Osteoblast (primary cell): ENCODE measurements at regions not wholly inside any gene's neighbourhood (a gene's known extent, or its start where the extent isn't known, plus 50 kb on each side); places are given as distances from the start of the nearest gene placed in this dataset.

Source experiments
- DNase-seq: peaks from one replicate; pipeline ENCODE4 v3.0.0; 2011; ENCODE audit warnings: low spot score, mixed read lengths; ENCODE audit not compliant: insufficient read length; ENCODE audit errors: missing footprints
- H2AFZ ChIP-seq: 2 replicates; pipeline ENCODE4 v1.6.0; 2011; ENCODE audit warnings: mild to moderate bottlenecking, low read length
- H3K27ac ChIP-seq: 2 replicates; pipeline ENCODE4 v1.5.1; 2011; ENCODE audit warnings: mild to moderate bottlenecking, low read depth, low read length, moderate library complexity
- H3K27me3 ChIP-seq: 2 replicates; pipeline ENCODE4 v1.6.0; 2012; ENCODE audit warnings: mild to moderate bottlenecking, control low read depth, inconsistent platforms, low read length, moderate library complexity; ENCODE audit not compliant: insufficient read depth
- H3K36me3 ChIP-seq: 2 replicates; pipeline ENCODE4 v1.5.1; 2011; ENCODE audit warnings: mild to moderate bottlenecking, low read length, control low read depth, moderate library complexity; ENCODE audit not compliant: insufficient read depth
- H3K4me1 ChIP-seq: 2 replicates; pipeline ENCODE4 v1.5.1; 2011; ENCODE audit warnings: mild to moderate bottlenecking, low read length, control low read depth, moderate library complexity; ENCODE audit not compliant: insufficient read depth
- H3K4me2 ChIP-seq: 2 replicates; pipeline ENCODE4 v1.6.0; 2011; ENCODE audit warnings: mild to moderate bottlenecking, low read length; ENCODE audit not compliant: insufficient read depth
- H3K4me3 ChIP-seq: fragments of 200-600 bp; sonication (generic); 3 replicates; pipeline ENCODE4 v1.5.1; 2012; ENCODE audit warnings: mild to moderate bottlenecking, low read length, inconsistent platforms; ENCODE audit not compliant: insufficient read depth
- H3K79me2 ChIP-seq: 2 replicates; pipeline ENCODE4 v1.6.0; 2012; ENCODE audit warnings: mild to moderate bottlenecking, low read length, control low read depth, inconsistent platforms; ENCODE audit not compliant: insufficient read depth
- H3K9me3 ChIP-seq: 2 replicates; pipeline ENCODE4 v1.5.1; 2011; ENCODE audit warnings: low read depth, low read length, control low read depth
- H4K20me1 ChIP-seq: 2 replicates; pipeline ENCODE4 v1.6.0; 2012; ENCODE audit warnings: mild to moderate bottlenecking, low read length, control low read depth; ENCODE audit not compliant: insufficient read depth
- TF ChIP-seq, protein P1 (sequence below): IDR thresholded peaks from 2 replicates; pipeline ENCODE4 v1.5.1; 2011; ENCODE audit warnings: mild to moderate bottlenecking, low read depth, low read length, moderate library complexity; ENCODE audit errors: extremely low read depth

GRCh38 chr10:3672220-3672619 is 112.8 kb downstream of the KLF6 start:
- no peak overlapping the region for H3K4me3 ChIP-seq
- H3K36me3 ChIP-seq: no peaks in the 10 kb centered on the region
- H3K4me2 ChIP-seq: no peak overlapping the region
- TF ChIP-seq, protein P1, sequence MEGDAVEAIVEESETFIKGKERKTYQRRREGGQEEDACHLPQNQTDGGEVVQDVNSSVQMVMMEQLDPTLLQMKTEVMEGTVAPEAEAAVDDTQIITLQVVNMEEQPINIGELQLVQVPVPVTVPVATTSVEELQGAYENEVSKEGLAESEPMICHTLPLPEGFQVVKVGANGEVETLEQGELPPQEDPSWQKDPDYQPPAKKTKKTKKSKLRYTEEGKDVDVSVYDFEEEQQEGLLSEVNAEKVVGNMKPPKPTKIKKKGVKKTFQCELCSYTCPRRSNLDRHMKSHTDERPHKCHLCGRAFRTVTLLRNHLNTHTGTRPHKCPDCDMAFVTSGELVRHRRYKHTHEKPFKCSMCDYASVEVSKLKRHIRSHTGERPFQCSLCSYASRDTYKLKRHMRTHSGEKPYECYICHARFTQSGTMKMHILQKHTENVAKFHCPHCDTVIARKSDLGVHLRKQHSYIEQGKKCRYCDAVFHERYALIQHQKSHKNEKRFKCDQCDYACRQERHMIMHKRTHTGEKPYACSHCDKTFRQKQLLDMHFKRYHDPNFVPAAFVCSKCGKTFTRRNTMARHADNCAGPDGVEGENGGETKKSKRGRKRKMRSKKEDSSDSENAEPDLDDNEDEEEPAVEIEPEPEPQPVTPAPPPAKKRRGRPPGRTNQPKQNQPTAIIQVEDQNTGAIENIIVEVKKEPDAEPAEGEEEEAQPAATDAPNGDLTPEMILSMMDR: no peak
- no peaks in the 10 kb centered on the region for H3K27me3 ChIP-seq
- no peak overlapping the region for H3K27ac ChIP-seq
- peaks cover 10% of the 10 kb centered on the region for H3K4me1 ChIP-seq
- DNase-seq: peak; percentile 89
- H3K79me2 ChIP-seq: no peaks in the 10 kb centered on the region
- no peak overlapping the region for H2AFZ ChIP-seq
- H3K9me3 ChIP-seq: no peaks in the 10 kb centered on the region
- no peaks in the 10 kb centered on the region for H4K20me1 ChIP-seq

GRCh38 chr10:3671386-3671955 is 113.5 kb downstream of the KLF6 start:
- TF ChIP-seq, protein P1: no peak

GRCh38 chr10:3668966-3669330 is 116.1 kb downstream of the KLF6 start:
- Histone ChIP-seq H3K9me3 (no peaks in the 10 kb centered on the region), H3K4me2 (no peak overlapping the region), H4K20me1 (no peaks in the 10 kb centered on the region), H3K27ac (no peak overlapping the region), H2AFZ (no peak overlapping the region), H3K27me3 (no peaks in the 10 kb centered on the region), H3K36me3 (no peaks in the 10 kb centered on the region), H3K4me1 (peaks cover 10% of the 10 kb centered on the region), H3K79me2 (no peaks in the 10 kb centered on the region), H3K4me3 (no peak overlapping the region)
- TF ChIP-seq, protein P1: no peak
- DNase-seq: no peak

More at GRCh38 chr10:3671386-3671955, 113.5 kb downstream of the KLF6 start:
- Histone ChIP-seq H4K20me1 (no peaks in the 10 kb centered on the region), H3K4me1 (peaks cover 10% of the 10 kb centered on the region), H3K79me2 (no peaks in the 10 kb centered on the region), H3K4me2 (no peak overlapping the region), H3K9me3 (no peaks in the 10 kb centered on the region), H3K27me3 (no peaks in the 10 kb centered on the region), H3K4me3 (no peak overlapping the region), H3K27ac (no peak overlapping the region), H3K36me3 (no peaks in the 10 kb centered on the region), H2AFZ (no peak overlapping the region)
- no peak for DNase-seq

- Histone ChIP-seq H3K27ac (peak overlapping the region; percentile 2), H3K27me3 (no peaks in the 10 kb centered on the region), H2AFZ (no peak overlapping the region), H3K4me1 (peaks cover 10% of the 10 kb centered on the region), H3K4me2 (no peak overlapping the region), H4K20me1 (no peaks in the 10 kb centered on the region), H3K36me3 (no peaks in the 10 kb centered on the region), H3K4me3 (no peak overlapping the region), H3K79me2 (no peaks in the 10 kb centered on the region), H3K9me3 (no peaks in the 10 kb centered on the region)
- TF ChIP-seq, protein P1: no peak
- peak; percentile 92 for DNase-seq
Observed at GRCh38 chr10:3668276-3668965, 116.6 kb downstream of the KLF6 start.
